Non-pigmented ciliary epithelial cell (primary cell): ENCODE measurements at regions not wholly inside any gene's neighbourhood (a gene's known extent, or its start where the extent isn't known, plus 50 kb on each side); places are given as distances from the start of the nearest gene placed in this dataset.

Source experiments
- DNase-seq: peaks from one replicate; pipeline ENCODE4 v3.0.0-alpha.2; 2010; ENCODE audit warnings: low read depth

DNA sequence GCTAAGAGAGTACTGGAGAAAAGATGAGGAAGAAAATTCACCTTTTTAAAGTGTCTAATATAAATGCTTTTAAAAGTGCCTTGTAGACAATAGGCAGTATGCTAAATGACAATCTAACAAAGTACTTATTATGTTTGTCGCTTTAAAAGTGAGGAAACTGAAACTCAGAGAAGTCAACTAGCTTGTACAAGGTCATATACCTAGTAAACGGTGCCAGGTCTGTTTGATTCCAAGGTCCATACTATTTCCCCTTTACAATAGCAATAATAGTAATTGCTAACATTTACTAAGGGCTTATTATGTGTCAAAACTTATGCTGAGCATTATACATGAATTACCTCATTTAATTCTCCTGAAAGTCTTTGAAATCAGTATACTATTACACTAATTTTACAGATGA, 328.6 kb upstream of the SLC24A2 start:
- DNase-seq: no peak

DNA sequence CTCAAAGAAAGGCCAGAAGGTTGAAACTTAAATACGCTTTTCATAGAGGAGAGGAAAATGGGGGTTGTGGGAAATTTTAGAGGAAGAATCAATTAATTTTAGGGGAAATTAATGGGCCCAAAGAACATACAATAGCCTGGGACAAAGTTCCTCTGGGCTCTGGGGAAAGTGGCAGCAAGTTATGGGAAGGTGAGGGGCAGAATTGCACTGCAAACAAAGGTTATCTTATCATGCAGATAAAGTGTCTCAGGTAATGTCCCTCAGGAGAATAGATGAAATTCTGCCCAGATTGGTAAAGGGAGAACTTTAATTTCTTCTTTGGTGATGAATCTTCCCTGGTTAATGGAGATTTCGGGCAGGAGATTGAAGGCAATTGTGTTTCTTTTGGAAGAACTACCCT, 326.1 kb upstream of the SLC24A2 start:
- DNase-seq: no peak

DNA sequence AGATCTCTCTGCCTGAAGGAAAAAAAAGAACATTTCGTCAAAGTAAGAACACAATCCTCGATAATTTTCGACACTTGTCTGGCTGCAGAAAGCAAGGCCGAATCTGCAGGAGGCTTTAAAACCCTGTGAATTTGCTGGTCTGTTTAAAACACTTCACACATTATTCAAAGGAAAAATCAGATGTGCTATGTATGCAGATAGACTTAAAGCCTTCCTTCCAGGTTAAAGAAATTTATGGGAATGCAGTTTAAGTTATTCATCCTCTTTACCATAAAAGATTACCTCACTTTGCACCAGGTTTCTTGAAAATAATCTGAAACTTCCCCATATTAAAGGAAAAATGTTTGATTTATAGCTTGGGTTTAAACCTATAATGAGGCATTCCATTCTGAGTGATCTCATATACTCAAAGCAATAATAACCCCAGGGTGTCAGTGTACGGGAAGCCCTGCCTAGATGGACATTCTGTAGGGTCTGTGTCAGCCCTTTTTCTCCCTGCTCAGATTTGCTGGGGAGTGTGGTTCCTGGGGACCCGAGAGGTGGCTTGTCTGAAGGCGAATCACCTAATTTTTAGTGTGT, 323.5 kb upstream of the SLC24A2 start:
- DNase-seq: no peak

DNA sequence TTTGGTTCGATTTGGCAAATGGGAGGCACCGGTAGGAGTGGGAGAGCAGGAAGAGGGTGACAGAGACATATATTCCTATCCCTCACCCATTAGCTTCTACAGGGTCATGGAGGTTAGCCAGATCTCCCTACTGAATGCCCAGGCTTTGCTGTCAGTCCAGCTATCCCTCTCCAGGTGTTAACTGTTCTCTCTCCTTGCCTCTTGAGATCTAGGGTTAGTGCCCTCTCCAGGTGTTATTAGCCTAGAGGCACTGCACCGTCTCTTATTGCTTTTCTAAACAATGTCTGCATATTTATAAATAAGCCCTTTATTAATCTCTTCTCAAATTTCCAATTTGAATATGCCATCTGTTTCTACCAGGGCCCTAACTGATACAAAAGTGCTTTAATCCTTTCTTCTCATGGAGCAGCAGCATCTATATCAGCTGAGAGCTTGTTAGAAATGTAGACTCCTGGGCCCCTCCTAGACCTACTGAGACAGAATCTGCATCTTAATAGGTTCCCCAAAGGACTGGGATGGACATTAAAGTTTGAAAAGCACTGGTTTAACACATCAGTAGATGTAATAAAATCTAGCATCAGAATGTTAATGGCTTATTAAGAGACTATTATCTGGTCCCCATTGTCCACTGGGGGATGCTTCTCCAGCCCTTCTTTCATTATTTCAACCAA, 322.5 kb upstream of the SLC24A2 start:
- DNase-seq: no peak

DNA sequence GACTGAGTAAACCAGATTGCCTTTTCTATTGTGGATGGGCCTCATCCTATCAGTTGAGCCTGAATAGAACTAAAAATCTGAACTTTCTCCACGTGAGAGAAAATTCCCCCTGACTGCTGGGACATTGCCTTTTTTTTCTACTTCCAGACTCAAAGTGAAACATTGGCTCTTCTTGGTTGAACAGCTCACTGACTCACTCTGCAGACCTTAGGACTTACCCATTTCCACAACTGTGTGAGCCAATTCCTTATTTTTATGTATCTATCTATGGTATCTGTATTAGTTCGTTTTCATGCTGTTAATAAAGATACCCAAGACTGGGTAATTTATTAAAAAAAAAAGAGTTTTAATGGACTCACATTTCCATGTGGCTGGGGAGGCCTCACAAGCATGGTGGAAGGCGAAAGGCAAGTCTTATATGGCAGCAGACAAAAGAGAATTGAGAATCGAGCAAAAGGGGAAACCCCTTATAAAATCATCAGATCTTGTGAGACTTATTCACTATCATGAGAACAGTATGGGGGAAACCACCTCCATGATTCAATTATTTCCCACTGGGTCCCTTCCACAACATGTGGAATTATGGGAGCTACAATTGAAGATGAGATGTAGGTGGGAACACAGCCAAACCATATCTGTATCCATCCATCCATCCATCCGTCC, 306.7 kb upstream of the SLC24A2 start:
- no peak for DNase-seq

DNA sequence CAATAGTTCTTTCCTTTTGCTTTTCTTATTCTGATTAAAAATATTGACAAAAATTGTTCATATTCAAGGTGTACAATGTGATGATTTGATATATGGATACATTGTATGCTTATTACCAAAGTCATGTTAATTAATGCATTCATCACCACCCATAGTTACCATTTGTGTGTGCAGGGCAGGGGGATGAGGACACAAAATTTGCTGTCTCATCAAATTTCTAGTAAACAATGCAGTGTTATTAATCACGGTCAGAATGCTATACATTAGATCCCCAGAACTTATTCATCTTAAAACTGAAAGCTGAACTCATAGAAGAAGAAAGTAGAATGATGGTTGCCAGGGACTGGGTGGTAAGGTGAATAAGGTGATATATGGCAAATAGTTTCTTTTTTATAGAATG, 303.7 kb upstream of the SLC24A2 start:
- DNase-seq: no peak

DNA sequence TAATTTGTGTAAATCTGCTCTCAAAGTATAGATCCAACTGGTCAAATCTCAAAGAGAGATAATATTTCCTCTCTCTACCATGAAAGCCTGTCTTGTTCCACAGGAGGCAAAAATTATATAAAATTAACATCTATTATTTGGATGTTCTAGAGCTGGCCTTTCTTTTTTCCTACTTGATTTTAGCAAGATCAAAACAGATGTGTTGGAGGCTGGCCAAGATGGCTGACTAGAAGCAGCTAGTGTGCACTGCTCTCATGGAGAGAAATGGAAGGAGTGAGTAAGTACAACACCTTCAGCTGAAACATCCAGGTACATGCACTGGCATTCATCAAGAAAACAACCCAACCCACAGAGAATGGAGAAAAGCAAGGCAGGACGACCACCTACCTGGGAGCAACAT, 298.6 kb upstream of the SLC24A2 start:
- DNase-seq: peak; percentile 1

DNA sequence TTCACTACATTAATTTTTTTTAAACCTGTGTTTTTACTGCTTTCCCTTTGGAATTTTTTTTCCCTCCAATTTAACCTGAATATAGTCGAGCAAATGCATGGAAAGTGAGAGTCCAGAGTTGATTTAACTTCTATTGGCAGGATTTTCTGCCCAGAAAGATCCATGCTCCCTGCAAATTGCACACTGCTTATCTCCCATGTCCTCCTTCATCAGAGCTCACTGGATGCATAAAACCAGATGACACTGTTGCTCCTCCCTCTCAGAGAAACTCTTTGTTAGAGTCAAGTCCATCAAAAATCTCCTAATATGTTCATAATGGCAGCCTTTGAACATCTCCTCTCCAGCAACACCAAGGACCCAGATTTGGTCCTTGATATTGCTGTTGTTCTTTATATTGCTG, 297.0 kb upstream of the SLC24A2 start:
- DNase-seq: no peak

DNA sequence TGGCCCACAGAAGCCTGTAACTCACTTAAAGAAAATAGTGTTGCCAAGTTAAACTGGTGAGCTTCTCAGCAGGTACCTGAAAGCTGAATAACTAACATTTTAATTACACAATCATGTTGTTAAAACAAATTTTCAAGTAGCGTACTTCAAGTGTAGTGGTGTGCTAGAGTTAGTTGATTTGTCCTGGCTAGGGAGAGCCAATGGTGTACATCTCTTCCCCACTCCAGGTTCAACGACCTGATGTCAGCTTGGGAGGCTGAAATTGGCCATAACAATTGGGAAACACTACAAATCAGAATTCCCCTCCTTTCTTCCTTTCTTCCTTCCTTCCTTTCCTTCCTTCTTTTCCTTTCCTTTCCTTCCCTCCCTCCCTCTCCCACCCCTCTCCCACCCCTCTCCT, 295.3 kb upstream of the SLC24A2 start:
- DNase-seq: no peak

DNA sequence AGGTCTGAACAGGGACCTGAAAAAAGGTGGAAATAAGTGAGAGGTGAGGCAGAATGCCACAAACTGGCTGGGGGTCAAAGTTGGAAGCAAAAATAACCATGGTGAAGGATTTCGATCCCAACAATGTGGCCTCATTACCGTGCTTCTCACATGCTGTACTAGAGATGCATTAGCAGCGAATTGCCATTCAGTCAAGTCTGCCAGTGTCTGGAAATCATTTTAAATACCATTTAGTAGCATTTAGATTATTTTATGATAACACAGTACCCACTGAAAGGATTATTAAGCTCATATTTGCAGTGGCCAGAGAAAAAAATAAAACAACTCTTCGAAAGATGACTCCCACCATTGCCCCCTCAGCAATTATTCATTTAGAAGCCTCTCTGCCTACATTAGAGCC, 294.6 kb upstream of the SLC24A2 start:
- DNase-seq: no peak

DNA sequence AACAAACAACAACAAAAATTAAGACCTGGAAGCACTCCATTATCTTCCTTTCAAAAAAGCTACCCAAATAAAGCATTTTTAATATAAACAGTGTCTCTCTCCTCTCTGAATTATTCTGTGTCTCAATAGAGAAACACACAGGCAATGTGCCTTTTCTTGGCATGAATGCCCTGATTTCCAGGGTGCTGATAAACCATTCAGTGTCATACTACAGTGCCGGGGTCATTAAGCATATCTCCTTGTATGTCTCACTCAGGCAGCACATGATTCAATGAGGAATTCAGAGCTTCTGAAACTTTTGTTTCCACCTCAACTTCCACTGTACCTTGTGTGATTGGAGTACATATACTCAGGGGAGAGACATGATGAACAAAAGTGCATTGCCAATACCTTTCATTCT, 294.0 kb upstream of the SLC24A2 start:
- no peak for DNase-seq

DNA sequence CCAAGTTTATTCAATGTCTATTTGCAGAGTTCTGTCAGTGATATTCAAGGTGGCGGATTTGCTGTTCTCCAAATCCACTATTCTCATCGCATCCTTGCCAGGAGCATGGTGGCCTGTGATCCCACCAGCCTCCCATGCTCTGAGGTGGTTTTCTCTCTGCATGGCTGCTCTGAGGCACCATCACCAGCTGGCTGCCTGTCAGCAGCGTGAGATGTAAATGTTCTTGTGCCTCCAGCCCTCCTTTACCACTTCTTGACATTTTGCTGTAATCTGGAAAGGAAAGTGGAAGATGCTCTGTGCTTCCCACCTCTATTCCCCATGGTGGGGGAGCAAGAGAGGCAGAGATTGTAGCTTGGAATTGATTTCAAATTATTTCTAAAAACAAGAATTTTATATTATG, 293.6 kb upstream of the SLC24A2 start:
- no peak for DNase-seq

DNA sequence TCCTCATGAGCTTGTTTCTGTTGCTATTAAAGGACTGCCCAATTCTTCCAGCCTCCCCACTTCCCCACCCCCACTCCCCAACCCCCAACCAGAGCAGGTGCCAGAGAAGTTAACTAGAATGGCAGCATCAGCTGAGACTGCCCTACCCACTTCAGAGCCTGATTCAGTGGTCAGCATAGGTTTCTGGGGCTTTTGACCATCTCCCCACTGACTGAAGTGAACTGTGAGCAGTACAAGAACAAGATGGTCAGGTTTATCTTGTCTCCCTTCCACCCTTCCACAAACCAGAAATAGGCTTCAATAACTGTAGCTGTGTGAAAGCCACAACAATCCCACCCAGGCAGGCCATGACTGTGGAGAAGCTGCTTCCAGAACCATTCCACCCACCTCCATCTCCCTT, 289.4 kb upstream of the SLC24A2 start:
- DNase-seq: no peak

DNA sequence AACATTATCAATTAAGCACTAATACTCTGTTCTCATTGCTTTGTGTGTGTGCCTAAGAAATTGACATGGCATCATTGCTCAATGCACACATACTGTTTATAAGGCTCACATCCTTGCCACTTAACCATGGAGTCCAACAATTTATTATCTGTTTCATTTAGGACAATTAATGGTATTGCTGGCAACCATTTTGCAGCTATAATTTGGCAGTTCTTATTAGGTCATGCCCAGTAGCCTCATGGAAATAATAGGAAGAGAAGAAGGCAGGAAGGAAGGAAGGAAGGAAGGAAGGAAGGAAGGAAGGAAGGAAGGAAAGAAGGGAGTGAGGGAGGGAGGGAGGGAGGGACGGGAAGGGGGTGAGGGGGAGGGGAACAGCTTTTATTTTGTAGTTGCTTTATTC, 285.5 kb upstream of the SLC24A2 start:
- no peak for DNase-seq

DNA sequence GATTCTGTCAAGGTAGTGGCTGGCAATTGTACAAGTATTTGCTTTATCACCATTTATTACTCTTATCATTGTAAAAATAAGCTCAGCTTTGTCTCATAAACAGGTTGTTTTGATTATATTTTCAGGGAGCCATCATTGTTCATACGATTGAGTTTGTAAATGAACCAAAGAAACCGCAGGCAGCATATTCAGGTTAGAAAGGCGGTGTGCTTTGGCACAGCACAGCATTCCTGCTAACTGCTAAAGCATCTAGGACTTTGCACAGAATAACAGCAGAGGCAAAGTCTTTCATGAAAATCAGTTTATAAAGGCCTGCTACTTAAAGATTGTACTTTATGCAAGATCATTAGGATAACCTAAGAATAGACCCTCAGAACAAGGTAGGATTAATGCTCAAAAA, 281.5 kb upstream of the SLC24A2 start:
- no peak for DNase-seq

DNA sequence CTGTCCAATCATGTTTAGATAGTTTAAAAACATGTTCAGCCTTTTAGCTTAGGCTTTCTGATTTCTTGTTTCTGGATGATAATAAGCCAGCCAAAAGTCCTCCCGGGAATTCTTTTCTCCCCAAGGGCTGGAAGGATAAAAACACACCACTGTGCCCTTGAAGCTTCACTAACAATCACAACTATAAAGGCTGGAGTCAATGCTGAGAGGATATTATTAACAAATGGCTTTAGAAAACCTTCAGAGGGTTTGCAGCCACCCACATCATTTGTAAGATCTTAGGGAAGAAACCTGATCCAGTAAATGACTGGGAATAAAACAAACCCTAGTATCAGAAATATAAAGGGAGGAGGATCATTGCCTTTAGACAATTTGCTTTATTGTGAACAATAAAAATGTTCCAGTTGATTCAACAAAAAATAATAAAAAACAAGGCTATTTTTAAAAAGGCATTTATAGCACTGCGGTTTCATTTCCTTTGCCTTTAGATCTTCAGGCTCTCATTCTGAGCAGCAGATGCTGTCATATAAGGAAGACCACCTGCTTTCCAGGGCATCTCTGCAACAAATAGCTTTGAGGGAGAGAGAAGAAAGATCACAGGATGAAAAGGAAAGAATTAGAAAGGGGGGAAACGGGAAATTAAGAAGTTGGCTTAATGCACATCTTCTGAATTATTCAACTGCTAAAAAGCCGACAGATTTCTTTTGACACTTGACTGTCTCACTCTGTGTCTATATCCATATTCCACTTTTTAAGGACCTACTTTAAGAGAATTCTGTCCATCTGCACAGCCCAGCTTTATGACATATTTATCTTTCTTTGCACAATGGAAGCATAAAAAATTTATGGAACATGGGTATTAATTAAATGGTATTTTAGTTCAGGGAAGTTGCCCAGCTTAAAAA, 277.2 kb upstream of the SLC24A2 start:
- no peak for DNase-seq

DNA sequence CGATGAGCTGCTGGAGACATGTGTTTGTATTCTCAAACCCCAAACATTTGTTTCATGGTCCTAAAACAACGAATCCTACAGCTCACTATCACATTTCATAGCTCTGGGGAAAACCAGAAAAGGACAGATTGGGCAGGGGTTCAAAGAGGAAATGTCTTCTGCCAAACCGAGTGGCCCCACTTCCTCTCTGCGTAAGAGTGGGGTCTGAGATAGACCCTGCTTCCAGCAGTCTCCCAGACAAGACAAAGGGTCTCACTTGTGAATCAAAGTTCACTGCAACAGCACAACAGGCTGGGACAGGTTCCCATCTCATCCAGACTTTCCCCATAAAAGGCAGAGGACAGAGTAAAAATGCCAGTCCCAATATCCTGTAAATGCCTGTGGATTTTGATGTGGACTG, 276.2 kb upstream of the SLC24A2 start:
- DNase-seq: no peak

DNA sequence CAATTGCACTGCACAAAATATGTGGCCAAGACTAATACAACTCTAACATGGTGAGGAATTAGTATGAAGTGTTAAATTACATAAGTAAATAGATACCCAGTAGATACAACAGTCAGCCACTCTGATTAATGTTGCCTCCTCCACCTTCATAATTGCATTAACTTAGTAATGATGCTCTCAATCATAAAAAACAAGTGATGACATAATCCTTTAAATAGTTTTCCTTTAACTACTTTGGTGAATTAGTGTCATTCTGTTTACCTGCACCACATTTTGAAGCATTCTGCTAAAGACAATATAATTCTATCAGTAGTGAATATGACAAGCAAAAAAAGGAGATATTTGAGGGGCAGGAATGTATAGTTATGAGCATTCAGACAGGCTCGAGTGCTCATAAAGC, 265.9 kb upstream of the SLC24A2 start:
- no peak for DNase-seq

DNA sequence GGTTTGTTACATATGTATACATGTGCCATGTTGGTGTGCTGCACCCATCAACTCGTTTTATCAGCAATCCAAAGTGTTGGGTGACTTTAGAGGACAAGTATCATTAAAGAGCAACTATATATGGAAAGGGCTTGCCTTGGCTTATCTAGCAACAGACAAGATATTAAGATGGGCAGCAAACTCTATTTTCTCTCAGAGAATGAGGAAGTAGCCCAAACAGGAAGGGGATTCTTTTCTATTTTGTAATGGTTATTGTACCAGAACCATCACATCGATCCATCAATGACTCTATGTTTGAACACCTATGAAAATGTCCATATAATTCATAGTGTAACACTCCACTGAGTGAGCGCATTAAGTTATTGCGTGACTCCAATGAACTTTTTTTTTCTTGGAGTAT, 260.1 kb upstream of the SLC24A2 start:
- DNase-seq: no peak

DNA sequence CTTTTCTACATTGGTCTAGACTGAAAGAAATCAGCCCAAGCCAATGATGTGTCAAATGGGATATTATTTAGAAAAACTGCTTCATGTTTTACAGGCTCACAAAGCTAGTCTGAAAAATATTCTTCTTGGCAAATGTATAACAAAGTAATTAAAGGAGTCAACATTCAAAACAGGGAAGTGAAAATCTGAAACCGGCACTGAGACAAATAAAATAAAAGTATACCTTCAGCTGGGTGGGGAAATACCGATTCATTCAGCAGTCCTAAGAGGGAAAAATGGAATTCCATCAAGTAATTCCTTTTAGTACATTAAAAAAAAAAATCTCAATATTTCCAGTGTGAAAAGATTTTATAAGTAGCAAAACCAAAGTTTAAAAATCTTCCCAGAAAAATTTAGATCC, 259.6 kb upstream of the SLC24A2 start:
- DNase-seq: no peak

DNA sequence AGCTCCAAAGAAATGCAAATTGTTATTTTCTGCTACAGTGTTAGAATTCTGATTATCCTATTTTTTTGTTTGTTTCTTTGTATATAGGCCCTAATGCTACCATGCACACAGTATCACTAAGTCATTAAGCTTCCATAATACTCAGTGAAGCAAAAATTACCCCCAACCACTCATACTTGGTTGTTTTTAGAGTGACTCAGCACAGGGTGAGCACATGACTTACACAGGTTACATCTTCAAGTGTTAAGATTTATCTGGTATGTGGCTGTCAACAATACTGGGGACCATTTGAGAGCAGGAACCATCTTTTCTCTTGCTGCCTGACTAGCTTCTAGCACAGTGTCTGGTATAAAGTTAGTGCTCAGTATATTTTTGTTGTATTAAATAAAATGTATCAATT, 255.8 kb upstream of the SLC24A2 start:
- peak; percentile 24 for DNase-seq

DNA sequence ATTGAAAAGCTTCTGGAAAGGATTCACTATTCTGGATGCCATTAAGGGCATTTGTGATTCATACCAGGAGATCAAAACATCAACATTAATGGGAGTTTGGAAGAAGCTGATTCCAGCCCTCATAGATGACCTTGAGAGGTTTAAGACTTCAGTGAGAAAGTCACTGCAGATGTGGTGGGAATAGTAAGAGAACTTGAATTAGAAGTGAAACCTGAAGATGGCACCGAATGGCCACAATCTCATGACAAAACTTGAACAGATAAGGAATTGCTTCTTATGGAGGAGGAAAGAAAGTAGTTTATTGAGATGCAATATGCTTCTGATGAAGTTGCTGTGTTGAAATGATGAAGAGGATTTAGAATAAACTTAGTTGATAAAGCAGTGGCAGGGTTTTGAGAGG, 254.6 kb upstream of the SLC24A2 start:
- DNase-seq: no peak

DNA sequence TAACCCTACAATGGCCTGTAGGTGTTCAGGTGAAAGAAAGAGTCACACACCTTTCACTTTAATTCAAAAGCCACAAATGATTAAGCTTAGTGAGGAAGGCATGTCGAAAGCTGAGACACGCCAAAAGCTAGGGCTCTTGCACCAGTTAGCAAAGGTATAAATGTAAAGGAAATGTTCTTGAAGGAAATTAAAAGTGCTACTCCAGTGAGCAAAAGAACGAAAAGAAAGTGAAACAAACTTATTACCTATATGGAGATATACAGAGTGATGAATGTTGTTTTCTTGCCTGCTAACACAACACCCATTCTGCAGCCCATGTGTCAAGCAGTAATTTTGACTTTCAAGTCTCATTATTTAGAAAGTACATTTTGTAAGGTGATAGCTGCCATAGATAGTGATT, 254.2 kb upstream of the SLC24A2 start:
- no peak for DNase-seq
